GM13977 (cell line): ENCODE measurements at regions not wholly inside any gene's neighbourhood (a gene's known extent, or its start where the extent isn't known, plus 50 kb on each side); places are given as distances from the start of the nearest gene placed in this dataset.

Source experiments
- DNase-seq: peaks from one replicate; pipeline ENCODE4 v3.0.0; 2012; ENCODE audit warnings: low spot score
- in situ Hi-C: fragments of 300-500 bp; cut with MboI; formaldehyde crosslinking; loops from one replicate; pipeline ENCODE4 v1.12.0; 2022; ENCODE audit warnings: low sequenced_read_pairs, low pct_unique_long_range_greater_than_20kb, mixed read lengths, inconsistent platforms; ENCODE audit not compliant: unreplicated experiment
- TF ChIP-seq, protein P1 (sequence below): IDR thresholded peaks from 2 replicates; pipeline ENCODE4 v1.5.1; 2012; ENCODE audit warnings: mild to moderate bottlenecking, control low read depth; ENCODE audit not compliant: insufficient read depth; ENCODE audit errors: extremely low read depth, missing control alignments

DNA sequence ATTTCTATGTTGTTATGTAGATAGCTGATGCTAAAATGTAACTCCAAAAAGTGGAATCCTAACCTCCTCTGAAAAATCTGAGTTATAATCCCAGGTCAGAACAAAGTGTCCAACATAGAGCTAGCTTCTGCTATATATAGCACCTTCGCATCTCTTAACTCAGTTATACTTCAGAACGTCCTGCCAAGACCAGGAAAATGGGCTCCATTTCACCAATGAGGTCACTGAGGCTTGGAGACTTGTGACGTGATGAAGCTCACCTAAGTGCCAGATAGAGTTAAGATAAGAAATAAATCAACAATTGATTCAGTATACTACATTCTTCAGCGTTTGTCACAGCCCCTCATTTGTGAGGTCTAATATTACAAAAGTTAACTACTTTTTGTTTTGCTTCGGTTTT, 88.8 kb downstream of the KCTD12 start:
- TF ChIP-seq, protein P1, sequence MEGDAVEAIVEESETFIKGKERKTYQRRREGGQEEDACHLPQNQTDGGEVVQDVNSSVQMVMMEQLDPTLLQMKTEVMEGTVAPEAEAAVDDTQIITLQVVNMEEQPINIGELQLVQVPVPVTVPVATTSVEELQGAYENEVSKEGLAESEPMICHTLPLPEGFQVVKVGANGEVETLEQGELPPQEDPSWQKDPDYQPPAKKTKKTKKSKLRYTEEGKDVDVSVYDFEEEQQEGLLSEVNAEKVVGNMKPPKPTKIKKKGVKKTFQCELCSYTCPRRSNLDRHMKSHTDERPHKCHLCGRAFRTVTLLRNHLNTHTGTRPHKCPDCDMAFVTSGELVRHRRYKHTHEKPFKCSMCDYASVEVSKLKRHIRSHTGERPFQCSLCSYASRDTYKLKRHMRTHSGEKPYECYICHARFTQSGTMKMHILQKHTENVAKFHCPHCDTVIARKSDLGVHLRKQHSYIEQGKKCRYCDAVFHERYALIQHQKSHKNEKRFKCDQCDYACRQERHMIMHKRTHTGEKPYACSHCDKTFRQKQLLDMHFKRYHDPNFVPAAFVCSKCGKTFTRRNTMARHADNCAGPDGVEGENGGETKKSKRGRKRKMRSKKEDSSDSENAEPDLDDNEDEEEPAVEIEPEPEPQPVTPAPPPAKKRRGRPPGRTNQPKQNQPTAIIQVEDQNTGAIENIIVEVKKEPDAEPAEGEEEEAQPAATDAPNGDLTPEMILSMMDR, result no peak
- no peak for DNase-seq
- in situ Hi-C loops, result no loop called here

DNA sequence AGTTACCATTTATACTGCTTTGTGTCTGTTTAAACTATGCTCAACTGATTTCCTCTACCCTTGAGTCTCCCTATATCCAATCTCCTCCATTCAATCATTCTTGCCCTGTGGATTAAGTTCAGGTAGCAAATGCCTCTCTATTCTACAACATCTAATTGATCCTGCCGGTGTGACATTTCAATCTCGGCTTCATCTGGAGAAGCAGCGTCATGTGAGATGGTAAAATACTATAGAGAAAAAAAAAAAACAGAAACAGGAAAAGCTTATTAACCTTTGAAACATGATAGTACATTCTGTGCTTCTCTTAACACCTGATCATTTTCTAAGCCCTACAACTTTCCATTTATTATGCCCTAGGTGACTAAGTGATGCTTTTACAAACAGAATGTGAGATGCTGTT, 89.4 kb downstream of the KCTD12 start:
- no peak for DNase-seq
- TF ChIP-seq, protein P1, result no peak
- in situ Hi-C loops, result no loop called here

DNA sequence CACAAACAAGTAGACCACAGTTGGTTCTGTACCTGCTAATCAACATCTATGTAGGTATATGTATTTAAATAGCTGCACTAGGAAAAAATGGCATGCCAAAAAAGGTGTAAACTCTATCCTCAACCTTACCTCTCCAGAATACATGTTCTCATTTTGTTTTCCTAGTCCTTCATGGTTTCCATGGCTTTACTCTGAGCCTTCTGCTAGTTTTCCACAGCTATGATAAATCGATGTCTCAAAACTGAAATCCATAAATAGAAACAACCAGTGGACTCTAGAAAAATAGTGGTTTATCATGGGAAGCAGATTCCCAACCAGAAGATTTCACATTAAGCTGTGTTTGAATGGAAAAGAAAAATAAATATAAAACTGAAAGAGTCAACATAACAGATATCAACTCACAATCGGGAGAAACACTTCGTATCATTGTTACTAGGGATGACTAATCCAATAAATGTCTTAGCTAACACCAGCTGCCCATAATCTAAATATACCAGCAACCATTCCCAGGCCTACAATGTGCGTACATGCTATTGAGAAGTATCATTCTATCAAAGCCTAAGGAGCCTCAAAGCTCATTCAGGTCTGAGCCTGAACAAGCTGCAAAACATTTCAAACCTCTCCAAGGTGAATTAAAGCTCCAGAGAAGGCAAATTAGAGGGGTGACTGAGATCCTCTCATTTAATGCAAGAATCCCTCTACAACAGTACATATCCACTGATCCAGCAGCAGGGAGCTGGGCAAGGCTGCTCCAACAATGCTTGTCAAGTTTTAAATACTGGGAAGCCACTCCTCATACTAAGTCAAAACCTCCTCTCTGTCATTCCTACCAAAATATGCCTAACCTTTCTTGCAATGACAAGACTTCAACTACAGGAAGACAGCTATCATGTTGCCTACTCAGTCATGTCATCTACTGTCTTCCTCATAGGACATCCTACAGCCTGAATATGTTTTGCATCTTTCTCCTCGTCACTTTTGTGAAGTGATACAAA, 90.2 kb downstream of the KCTD12 start:
- TF ChIP-seq, protein P1, result no peak
- in situ Hi-C loops, result no loop called here
- DNase-seq, result no peak

DNA sequence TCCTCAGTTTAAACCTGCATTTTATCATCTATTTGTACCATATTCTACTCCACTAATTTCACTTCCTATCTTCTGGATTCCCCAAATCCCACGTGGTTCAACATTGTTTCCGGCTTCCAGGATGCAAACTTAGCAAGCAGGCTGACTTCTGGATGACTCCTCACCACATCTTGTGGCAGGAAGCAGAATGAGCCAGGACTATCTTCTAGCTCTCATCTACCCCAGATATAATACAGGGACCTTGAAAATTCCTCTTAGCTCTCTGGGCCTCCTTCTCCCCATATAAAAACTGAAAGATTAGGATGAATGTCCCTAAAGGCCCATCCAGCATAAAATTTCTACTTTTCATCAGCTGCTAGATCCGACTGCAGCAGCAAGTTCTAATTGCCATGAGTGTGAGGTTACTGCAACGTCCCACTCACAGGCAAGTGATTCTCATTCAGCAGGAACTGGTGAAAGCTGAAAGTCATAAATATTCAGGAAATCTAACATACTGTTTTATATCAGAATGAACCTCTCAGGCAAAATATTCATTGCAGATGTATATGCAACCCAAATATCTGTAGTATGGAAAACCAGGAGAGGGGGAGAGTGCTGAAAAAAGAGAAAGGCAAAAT, 93.4 kb downstream of the KCTD12 start:
- no peak for DNase-seq
- TF ChIP-seq, protein P1, result no peak
- in situ Hi-C loops, result no loop called here

DNA sequence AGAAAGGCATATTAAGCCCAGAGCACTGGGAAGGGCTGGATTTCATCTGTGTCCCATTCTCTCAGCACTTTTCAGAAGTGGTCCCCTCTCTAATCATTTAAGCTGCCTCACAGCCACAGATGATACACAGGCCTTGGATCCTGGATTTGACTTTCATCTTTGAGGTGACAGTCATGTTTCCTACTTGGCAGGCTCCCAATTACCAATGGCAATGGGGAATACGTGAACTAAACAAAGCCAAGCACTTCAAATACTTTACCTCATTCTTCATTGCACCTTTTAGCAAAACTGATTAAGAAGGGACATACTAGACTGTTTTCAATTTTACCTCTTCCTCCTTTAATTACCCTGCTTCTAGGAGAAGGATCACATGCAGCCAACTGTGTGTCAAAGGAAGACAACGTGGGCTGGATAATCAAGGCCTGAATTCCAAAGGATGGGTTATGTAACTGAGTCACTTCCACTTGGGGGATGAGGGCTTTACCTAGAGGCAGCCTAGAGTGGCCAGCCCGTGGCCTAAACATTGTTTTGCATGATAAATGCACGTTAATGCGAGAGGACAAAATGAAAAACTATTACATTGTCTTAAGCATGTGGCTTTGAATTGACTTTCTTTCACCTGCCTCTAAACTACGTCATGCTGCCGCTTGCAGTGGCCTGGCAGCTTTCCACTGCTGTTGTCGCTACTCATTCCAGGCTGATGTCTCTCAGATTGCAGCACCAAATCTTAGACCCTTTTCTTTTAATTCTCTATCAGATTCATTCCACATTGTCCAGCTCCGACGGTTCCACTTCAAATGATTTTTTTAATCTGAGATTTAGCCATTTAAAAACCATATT, 95.0 kb downstream of the KCTD12 start:
- DNase-seq, result no peak
- in situ Hi-C loops, result no loop called here
- TF ChIP-seq, protein P1, result no peak

DNA sequence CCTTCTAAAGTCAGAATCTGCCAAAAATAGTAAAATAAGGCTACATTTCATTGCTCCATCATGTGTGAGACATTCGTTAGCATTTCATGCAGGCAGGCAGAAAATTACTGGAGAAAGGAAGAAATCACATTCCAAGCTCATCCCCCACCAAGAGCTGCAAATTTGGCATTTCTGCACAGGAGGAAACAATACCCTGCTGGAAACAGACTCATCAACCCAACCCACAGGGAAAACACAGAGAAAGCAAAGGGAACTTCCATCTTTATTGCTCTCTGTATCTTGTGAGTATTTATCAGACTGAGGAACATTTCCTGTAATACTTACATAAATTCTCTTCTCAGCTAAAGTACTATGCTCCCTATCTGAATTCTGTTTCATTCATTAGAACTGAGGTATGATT, 95.7 kb downstream of the KCTD12 start:
- in situ Hi-C loops, result no loop called here
- TF ChIP-seq, protein P1, result no peak
- no peak for DNase-seq
